ENCODE measurements at regions not wholly inside any gene's neighbourhood (a gene's known extent, or its start where the extent isn't known, plus 50 kb on each side); places are given as distances from the start of the nearest gene placed in this dataset.
"Not testable (repeated sequence)": the region's sequence is repeated elsewhere in the genome, so short reads cannot be mapped to it uniquely, and the experiment has no call there.

DNA sequence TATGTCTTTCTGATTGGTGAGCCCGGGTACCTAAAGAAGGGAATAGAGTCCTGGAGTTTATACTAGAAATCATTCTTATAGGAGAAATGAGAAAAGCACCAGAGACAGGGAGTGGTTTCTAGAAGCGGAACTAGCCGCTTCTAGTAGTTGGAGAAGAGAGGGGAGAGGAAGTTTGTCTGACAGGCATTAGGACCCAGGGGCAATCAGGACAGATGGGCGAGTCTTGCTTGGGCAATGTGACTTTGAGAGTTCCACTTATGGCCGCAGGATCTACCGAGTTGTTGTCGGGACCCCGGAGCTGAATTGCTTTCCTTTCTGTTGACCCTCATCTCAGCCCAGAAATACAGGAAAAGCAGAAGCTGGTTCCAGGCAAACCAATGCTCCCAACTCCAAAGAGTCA lies 596.8 kb upstream of the CNTN5 start:
- H3K4me3 Mint-ChIP-seq, result no peak overlapping the region
- no peak overlapping the region for H3K27ac Mint-ChIP-seq
- no peaks in the 10 kb centered on the region for H3K4me1 ChIP-seq (ENCODE audit: control insufficient read depth, insufficient read depth, low read length, poor library complexity, severe bottlenecking)

DNA sequence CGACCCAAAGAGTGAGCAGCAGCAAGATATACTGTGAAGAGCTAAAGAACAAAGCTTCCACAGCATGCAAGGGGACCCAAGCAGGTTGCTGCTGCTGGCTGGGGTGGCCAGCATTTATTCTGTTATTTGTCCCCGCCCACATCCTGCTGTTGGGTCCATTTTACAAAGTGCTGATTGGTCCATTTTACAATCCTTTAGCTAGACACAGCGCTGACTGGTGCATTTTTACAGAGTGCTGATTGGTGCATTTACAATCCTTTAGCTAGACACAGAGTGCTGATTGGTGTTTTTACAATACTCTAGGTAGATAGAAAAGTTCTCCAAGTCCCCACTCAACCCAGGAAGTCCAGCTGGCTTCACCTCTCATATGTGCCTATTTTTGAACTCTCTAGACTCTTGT lies 596.0 kb upstream of the CNTN5 start:
- H3K36me3 ChIP-seq (ENCODE audit: control insufficient read depth, insufficient read depth, low read length); H3K27ac ChIP-seq (ENCODE audit: insufficient read depth, low read length, poor library complexity, severe bottlenecking); ATAC-seq (ENCODE audit: low read depth in 2 of 2); H3K4me3 ChIP-seq (ENCODE audit: low read depth, low read length); H3K36me3 Mint-ChIP-seq; H3K27ac Mint-ChIP-seq; H3K9me3 ChIP-seq (ENCODE audit: control insufficient read depth in 2 of 2, low read length in 2 of 2); H3K4me1 Mint-ChIP-seq; H3K27me3 ChIP-seq (ENCODE audit: control insufficient read depth, insufficient read depth, low read length); H3K4me3 Mint-ChIP-seq; H3K4me1 ChIP-seq (ENCODE audit: control insufficient read depth, insufficient read depth, low read length, poor library complexity, severe bottlenecking); DNase-seq; H3K27me3 Mint-ChIP-seq: not testable (repeated sequence)
- peaks cover 0 to 31% (median 9%) of the 10 kb centered on the region in 7 donors for H3K9me3 Mint-ChIP-seq

More for the DNA sequence above, 596.8 kb upstream of the CNTN5 start:
- H3K27ac ChIP-seq (ENCODE audit: insufficient read depth, low read length, poor library complexity, severe bottlenecking), result no peak overlapping the region
- no peaks in the 10 kb centered on the region for H3K27me3 ChIP-seq (ENCODE audit: control insufficient read depth, insufficient read depth, low read length)
- H3K9me3 ChIP-seq (ENCODE audit: control insufficient read depth in 2 of 2, low read length in 2 of 2), result peaks cover 0 to 4% of the 10 kb centered on the region in 2 experiments
- DNase-seq (no peak), ATAC-seq (ENCODE audit: low read depth in 2 of 2) (no peak)
- no peaks in the 10 kb centered on the region for H3K36me3 ChIP-seq (ENCODE audit: control insufficient read depth, insufficient read depth, low read length)
- Mint-ChIP-seq H3K36me3 (no peaks in the 10 kb centered on the region), H3K9me3 (peaks cover 0 to 25% (median 6%) of the 10 kb centered on the region in 7 donors), H3K27me3 (no peaks in the 10 kb centered on the region), H3K4me1 (no peaks in the 10 kb centered on the region)
- no peak overlapping the region for H3K4me3 ChIP-seq (ENCODE audit: low read depth, low read length)

DNA sequence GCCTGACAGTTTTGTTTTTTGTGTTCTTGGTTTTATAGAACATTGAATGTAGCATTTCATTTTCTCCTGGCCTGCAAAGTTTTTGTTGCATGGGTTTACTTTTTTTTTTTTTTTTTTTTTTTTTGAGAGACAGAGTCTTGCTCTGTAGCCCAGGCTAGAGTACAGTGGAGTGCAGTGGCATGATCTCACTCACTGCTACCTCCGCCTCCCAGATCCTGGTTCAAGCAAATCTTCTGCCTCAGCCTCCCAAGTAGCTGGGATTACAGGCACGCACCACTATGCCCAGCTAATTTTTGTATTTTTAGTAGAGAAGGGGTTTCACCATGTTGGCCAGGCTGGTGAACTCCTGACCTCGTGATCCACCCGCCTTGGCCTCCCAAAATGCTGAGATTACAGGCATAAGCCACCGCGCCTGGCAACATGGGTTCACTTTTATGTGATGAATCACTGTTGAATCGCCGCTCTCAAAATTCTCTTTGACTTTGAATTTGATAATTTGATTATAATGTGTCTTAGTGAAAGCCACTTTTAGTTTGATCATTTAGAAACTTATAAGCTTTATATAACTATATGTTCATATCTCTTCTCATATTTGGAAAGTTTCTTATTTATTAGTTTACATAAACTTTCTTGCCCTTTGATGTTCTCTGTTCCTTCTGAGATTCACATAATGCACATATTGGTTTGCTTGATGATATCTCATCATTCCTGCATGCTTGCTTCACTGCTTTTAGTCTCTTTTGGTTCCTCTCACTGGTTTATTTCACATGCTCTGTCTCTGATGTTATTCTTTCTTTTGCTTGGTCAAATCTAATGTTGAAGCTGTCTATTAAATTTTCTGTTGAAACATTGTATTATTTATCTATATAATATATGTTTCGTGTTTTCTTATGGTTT lies 589.0 kb upstream of the CNTN5 start:
- ATAC-seq (ENCODE audit: low read depth in 2 of 2) (no peak), DNase-seq (no peak)
- Histone ChIP-seq H3K9me3 (ENCODE audit: control insufficient read depth in 2 of 2, low read length in 2 of 2) (peaks cover 0 to 9% of the 10 kb centered on the region in 2 experiments), H3K36me3 (ENCODE audit: control insufficient read depth, insufficient read depth, low read length) (no peaks in the 10 kb centered on the region), H3K4me3 (ENCODE audit: low read depth, low read length) (no peak overlapping the region), H3K4me1 (ENCODE audit: control insufficient read depth, insufficient read depth, low read length, poor library complexity, severe bottlenecking) (no peaks in the 10 kb centered on the region), H3K27me3 (ENCODE audit: control insufficient read depth, insufficient read depth, low read length) (no peaks in the 10 kb centered on the region), H3K27ac (ENCODE audit: insufficient read depth, low read length, poor library complexity, severe bottlenecking) (no peak overlapping the region)
- Mint-ChIP-seq H3K27me3 (no peaks in the 10 kb centered on the region), H3K4me3 (no peak overlapping the region), H3K4me1 (no peaks in the 10 kb centered on the region), H3K9me3 (peaks cover 0 to 29% (median 11%) of the 10 kb centered on the region in 7 donors), H3K36me3 (no peaks in the 10 kb centered on the region), H3K27ac (no peak overlapping the region)

DNA sequence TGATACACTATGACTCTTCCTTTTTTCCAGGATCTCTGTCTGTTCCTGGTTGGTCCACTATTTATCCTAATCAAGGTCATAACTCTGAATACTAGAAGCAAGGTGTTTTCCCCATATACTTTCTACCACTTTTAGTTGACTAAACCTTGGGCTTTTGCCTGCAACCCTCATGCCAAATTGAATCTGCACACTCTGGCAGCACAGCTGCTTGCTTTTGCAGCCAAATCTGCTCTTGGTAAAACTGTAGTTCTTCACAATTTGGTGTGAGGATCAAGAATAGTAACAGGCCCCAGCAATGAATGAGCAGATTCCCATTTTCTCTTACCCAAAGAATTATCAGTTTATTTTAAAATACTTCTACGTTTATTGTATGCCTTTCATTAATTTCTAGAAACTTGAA lies 586.5 kb upstream of the CNTN5 start:
- Mint-ChIP-seq H3K4me3 (no peak overlapping the region), H3K27me3 (no peaks in the 10 kb centered on the region), H3K9me3 (peaks cover 4 to 26% (median 7%) of the 10 kb centered on the region in 7 donors), H3K36me3 (no peaks in the 10 kb centered on the region), H3K4me1 (no peaks in the 10 kb centered on the region), H3K27ac (no peak overlapping the region)
- Histone ChIP-seq H3K9me3 (ENCODE audit: control insufficient read depth in 2 of 2, low read length in 2 of 2) (peaks cover 0 to 9% of the 10 kb centered on the region in 2 experiments), H3K27ac (ENCODE audit: insufficient read depth, low read length, poor library complexity, severe bottlenecking) (no peak overlapping the region), H3K36me3 (ENCODE audit: control insufficient read depth, insufficient read depth, low read length) (no peaks in the 10 kb centered on the region), H3K27me3 (ENCODE audit: control insufficient read depth, insufficient read depth, low read length) (no peaks in the 10 kb centered on the region), H3K4me3 (ENCODE audit: low read depth, low read length) (no peak overlapping the region), H3K4me1 (ENCODE audit: control insufficient read depth, insufficient read depth, low read length, poor library complexity, severe bottlenecking) (no peaks in the 10 kb centered on the region)
- ATAC-seq (ENCODE audit: low read depth in 2 of 2), result no peak
- DNase-seq, result no peak

DNA sequence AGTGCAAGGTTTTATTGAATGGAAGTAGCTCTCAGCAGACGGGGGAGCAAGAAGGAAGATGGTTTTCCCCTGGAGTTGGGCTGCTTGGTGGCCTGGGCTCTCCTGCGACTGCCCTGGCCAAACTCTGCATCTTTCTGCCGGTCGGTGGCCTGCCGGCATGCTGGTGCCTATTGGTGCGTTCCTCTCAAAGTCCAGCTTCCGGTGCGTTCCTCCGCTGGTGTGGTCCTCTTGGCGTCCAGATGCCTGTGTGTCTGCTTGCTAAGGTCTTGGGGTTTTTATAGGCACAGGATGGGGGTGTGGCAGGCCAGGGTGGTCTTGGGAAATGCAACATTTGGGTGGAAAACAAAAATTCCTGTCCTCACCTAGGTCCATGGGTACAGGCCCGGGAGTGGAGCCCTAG lies 567.4 kb upstream of the CNTN5 start:
- no peaks in the 10 kb centered on the region for H3K27me3 Mint-ChIP-seq
- Histone ChIP-seq H3K27ac (ENCODE audit: insufficient read depth, low read length, poor library complexity, severe bottlenecking) (no peak overlapping the region), H3K4me3 (ENCODE audit: low read depth, low read length) (no peak overlapping the region), H3K9me3 (ENCODE audit: control insufficient read depth in 2 of 2, low read length in 2 of 2) (peaks cover 3 to 22% of the 10 kb centered on the region in 2 experiments), H3K4me1 (ENCODE audit: control insufficient read depth, insufficient read depth, low read length, poor library complexity, severe bottlenecking) (no peaks in the 10 kb centered on the region), H3K36me3 (ENCODE audit: control insufficient read depth, insufficient read depth, low read length) (no peaks in the 10 kb centered on the region), H3K27me3 (ENCODE audit: control insufficient read depth, insufficient read depth, low read length) (no peaks in the 10 kb centered on the region)
- ATAC-seq (ENCODE audit: low read depth in 2 of 2) (no peak), DNase-seq (no peak)
- H3K4me1 Mint-ChIP-seq, result no peaks in the 10 kb centered on the region
- H3K9me3 Mint-ChIP-seq, result peaks cover 2 to 23% (median 8%) of the 10 kb centered on the region in 7 donors
- no peak overlapping the region for H3K4me3 Mint-ChIP-seq
- no peak overlapping the region for H3K27ac Mint-ChIP-seq
- H3K36me3 Mint-ChIP-seq, result no peaks in the 10 kb centered on the region

- DNase-seq (no peak), ATAC-seq (ENCODE audit: low read depth in 2 of 2) (no peak)
- H3K27ac Mint-ChIP-seq, result no peak overlapping the region
- H3K9me3 Mint-ChIP-seq, result peaks cover 2 to 29% (median 9%) of the 10 kb centered on the region in 7 donors
- Histone ChIP-seq H3K36me3 (ENCODE audit: control insufficient read depth, insufficient read depth, low read length) (no peaks in the 10 kb centered on the region), H3K27ac (ENCODE audit: insufficient read depth, low read length, poor library complexity, severe bottlenecking) (no peak overlapping the region), H3K27me3 (ENCODE audit: control insufficient read depth, insufficient read depth, low read length) (no peaks in the 10 kb centered on the region), H3K9me3 (ENCODE audit: control insufficient read depth in 2 of 2, low read length in 2 of 2) (peaks cover 3 to 22% of the 10 kb centered on the region in 2 experiments), H3K4me3 (ENCODE audit: low read depth, low read length) (no peak overlapping the region), H3K4me1 (ENCODE audit: control insufficient read depth, insufficient read depth, low read length, poor library complexity, severe bottlenecking) (no peaks in the 10 kb centered on the region)
- H3K36me3 Mint-ChIP-seq, result no peaks in the 10 kb centered on the region
- H3K4me3 Mint-ChIP-seq, result no peak overlapping the region
- H3K27me3 Mint-ChIP-seq, result no peaks in the 10 kb centered on the region
- no peaks in the 10 kb centered on the region for H3K4me1 Mint-ChIP-seq
Observed at GRCh38 chr11:98455500-98456307, 565.0 kb upstream of the CNTN5 start.

- Histone ChIP-seq H3K4me3 (ENCODE audit: low read depth, low read length) (no peak overlapping the region), H3K4me1 (ENCODE audit: control insufficient read depth, insufficient read depth, low read length, poor library complexity, severe bottlenecking) (no peaks in the 10 kb centered on the region), H3K27me3 (ENCODE audit: control insufficient read depth, insufficient read depth, low read length) (no peaks in the 10 kb centered on the region), H3K36me3 (ENCODE audit: control insufficient read depth, insufficient read depth, low read length) (no peaks in the 10 kb centered on the region), H3K9me3 (ENCODE audit: control insufficient read depth in 2 of 2, low read length in 2 of 2) (peaks cover 3 to 22% of the 10 kb centered on the region in 2 experiments), H3K27ac (ENCODE audit: insufficient read depth, low read length, poor library complexity, severe bottlenecking) (no peak overlapping the region)
- ATAC-seq (ENCODE audit: low read depth in 2 of 2), result no peak
- Mint-ChIP-seq H3K9me3 (peaks cover 2 to 29% (median 9%) of the 10 kb centered on the region in 7 donors), H3K4me3 (no peak overlapping the region), H3K27me3 (no peaks in the 10 kb centered on the region), H3K36me3 (no peaks in the 10 kb centered on the region), H3K4me1 (no peaks in the 10 kb centered on the region), H3K27ac (no peak overlapping the region)
- DNase-seq, result no peak
Observed at GRCh38 chr11:98456308-98456680, 564.5 kb upstream of the CNTN5 start.
